HCEC 1CT (cell line): ENCODE measurements at regions not wholly inside any gene's neighbourhood (a gene's known extent, or its start where the extent isn't known, plus 50 kb on each side); places are given as distances from the start of the nearest gene placed in this dataset.
"Not testable (repeated sequence)": the region's sequence is repeated elsewhere in the genome, so short reads cannot be mapped to it uniquely, and the experiment has no call there.

ENCODE experiments used
- DNase-seq: peaks from one replicate; pipeline ENCODE4 v3.0.0-alpha.2; 2017

DNA sequence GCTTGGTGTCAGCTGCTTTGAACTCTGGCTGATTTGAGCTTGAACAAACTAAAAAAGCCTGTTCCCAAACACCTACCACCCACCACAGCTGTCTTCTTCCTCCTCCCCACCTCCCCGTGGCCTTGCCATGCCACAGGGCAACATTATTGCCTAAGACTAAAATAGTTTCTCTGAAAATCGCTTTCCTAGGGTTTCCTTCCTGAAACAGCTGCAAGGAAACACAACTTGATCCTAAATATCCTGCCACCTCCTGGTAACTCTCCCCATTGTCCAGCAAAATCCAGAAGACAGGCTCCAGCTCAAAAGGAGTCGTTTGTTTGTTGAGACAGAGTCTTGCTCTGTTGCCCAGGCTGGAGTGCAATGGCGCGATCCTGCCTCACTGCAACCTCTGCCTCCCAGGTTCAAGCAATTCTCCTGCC lies 193.9 kb upstream of the TPM1 start:
- peak; percentile 51 for DNase-seq

DNA sequence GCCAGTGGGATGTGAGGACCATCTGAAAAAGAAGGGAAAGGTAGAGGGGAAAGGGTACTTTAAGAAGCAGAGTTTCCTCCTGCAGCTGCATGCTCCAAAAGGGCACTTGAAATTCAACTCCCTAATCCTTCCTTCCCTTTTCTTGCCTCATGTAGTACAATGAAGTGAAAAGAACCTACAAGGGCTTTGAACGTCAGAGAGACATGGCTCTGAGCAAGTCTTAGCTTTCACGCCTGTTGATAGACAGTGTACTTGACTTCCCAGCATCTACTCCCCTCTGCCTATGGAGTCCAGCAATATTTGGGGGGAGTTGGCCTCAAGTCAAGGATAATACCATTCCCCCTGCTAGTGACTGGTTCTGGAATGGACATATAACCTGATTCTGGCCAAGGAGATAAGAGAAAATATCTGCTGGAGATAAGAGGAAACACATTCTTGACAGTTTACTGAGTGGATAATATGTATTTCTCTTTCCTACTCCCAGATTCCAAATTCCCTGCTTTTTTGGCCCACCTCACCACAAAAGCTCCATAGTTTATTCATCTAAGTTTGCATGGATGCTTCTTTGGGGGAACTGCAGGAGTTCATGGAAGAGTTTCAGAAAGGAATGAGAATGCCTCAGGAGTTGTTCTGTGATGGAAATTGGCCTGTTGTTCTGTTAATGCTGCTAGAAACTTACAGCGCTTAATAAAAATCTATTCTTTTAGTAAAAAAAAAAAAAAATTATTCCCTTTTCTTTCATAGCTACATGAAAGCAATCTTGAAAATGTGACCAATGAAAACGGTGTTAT lies 193.0 kb upstream of the TPM1 start:
- DNase-seq, result no peak

DNA sequence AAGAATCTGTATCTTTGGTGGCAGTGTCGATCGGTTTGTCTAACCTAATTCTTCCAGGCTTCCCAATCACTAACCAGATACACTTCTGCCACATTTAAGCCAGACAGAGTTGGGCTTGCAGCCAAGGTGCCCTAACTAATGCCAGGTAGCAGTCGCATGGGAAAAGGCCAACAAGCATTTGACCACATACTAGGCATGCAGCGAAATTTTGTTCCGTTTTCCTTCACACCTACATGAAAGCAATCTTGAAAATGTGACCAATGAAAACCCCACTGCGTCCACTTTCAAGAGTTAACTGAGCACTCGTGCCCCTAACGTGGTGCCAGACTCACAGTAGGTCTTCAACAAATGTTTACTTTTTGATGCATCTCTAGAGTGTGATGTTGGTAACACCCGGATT lies 192.2 kb upstream of the TPM1 start:
- no peak for DNase-seq

DNA sequence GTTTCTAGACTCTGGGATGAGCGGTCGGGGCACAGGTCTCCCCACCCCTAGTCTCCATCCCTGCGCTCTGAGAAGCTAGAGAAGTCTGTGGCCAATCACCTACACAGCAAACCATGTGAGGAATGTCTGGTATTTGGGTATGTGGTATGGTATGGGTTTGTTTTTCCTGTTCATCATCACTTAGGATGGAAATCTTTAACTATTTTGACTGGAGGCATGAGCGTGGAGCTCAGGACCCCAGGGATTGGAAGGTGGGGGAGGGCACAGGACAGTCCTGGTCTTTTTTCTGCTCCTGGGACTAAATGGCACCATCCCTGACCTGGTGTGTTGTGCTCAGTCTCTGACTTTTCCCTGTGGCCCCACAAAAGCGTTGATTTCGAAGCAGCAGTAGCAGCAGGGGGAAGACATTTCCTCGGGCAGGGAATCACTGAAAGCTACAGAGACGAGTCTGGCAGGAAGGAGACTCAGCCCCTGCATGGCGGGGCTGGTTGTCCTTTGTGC lies 191.7 kb upstream of the TPM1 start:
- DNase-seq, result peak; percentile 64

DNA sequence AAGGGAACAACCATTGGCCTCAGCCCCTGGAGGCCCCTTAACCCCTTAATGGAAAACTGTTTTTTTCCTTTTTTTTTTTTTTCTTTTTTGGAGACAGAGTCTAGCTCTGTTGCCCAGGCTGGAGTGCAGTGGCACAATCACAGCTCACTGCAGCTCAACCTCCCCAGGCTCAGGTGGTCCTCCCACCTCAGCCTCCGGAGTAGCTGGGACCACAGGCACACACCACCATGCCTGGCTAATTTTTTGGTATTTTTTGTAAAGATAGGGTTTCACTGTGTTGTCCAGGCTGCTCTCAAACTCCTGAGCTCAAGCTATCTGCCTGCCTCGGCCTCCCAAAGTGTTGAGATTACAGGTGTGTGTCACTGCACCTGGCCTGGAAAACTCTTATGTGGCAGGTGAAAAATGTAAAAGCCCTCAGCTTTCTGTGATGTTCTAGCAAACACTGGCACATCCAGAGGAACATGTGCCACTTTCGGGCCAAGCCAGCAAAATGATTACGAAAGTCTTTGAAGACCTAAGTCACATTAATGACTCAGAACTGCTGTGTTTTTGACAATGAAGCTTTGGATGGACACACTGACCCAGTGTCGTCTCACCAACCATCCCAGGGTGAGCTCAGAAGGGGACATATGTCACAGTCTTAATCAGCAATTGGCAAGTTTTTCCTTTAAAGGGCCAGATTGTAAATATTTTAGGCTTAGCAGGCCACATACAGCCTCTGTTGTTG lies 189.3 kb upstream of the TPM1 start:
- no peak for DNase-seq

DNA sequence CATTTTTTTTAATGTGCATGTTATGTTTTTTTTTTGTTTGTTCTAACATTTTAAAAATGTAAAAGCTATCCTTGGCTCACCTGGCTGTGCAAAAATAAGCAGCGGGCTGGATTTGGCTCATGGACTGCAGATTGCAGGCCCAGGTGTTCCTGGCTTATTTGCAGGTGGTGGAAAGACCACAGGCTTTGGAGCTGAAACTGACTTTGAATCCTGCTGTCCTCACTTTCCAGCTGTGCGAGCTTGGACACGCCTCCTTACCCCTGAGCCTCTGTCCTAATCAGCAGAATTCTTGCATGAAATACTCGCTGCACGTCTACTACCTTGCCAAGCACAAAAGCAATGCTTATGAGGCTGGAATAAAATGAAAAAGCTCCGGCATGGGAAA lies 188.7 kb upstream of the TPM1 start:
- no peak for DNase-seq

DNA sequence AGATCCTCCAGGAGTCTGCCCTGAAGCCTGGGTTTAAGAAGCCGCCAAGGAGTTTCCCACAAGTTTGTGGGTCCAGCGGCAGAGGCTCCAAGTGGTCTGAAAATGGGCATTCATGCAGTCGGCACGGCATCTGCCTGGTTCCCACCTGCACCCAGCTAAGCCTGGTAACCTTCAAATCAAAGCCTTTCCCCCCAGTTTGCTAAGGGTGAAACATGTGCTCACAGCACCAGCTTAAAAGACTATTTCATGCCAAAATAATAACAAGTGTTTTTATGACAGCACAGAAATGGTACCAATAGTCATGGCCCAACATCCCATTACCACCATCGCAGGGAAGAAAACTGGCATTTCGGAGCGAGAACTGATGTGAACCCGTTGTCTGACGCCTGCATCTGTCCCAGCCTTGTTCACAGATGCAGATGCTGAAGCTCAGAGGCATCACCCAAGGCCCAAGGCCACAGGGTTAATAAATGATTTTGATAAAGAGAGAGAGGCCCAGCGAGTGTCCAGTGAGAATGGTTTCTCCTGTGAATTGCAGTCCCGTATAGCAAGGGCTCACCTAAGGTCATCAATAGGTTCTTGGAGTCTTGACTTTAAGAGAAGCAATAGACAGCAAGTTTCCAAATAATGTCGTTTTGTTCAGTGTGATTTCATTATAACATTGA lies 188.0 kb upstream of the TPM1 start:
- no peak for DNase-seq

DNA sequence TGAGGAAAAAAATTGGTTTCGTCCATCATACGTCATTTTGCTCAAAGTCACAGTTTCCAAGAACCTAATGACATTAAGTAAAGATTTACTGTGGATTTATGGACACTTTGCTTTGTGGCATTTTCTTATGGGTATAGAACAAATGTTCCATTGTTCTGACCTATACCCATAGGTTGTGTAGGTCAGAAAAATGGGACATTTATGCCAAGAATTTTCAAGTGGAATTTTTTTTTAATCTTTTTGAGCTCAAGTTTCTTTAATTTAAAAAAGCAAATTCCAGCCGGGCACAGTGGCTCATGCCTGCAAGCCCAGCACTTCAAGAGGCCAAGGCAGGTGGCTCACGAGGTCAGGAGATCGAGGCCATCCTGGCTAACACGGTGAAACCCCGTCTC lies 187.5 kb upstream of the TPM1 start:
- DNase-seq, result no peak

DNA sequence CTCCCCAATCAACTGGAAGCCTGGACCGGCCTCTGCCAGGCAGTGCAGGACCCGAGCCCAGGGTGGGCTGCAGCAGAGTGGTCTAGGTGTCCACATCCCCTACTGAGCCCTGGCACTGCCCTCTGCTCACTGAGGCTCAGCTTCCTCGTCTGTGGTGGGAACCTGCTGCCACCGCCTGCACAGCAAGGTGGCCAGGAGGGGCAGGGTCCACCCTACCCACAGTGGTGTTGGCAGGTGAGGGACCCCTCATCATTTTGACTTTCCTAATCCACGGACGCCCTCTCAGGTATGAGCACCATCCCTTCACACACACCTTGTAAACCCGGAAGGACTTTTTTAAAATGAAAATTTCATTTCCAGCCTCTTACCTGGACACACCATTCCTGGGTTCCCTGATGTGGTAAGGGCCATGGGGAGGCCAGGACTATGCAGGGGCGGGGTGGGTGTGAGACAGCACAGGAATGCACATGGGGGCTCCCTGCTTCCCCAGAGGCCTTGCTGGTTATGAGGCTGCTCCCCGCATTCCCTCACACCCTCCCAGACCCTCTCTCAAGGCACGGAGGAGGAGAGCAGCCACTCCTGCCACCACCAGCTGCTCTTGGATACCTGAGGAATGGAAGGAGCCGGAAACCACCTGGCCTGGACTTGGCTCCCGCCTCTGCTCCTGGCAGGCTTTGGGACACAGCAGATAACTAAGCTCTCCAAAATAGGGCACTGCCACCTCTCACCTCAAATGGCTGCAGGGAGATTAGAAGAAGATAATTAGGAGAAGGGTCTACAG lies 185.9 kb upstream of the TPM1 start:
- no peak for DNase-seq

DNA sequence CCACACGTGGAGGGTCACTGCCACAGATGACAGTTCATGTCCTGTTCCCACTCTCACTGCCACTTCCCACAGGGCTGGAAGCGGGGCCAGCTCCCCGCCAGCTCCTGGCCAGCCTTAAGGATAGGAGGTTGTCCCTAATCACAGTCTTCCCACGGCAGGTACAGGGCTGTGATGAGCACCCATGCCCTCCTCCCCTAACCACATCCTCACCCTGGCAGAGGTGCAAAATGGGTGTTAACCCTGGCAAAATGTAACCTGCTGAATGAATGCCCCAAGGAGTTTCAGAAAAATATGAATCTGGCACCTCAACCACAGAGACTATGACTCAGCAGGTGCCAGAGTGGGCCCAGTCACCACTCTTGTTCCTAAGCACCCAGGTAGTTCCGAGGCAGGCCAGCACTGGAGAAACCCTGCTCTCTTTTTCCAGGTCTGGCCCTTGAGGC lies 185.1 kb upstream of the TPM1 start:
- no peak for DNase-seq

DNA sequence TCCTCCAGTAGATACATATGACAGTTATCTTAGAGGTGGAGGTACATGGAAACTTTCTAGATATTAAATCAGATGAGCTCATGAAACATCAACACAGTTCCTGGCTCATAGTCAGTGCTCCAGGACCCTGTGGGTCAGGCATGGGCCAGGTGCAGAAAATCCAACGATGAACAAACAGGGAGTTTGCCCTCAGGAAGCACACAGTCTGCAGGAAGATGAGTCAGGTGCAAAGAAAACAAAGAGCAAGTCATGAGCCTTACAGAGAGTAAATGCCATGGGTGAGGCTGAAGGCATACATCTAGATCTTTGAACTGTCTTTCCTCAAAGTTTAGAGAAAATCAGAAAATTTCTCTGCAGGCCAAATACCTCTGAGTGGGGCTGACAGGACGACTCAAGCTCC lies 184.2 kb upstream of the TPM1 start:
- no peak for DNase-seq

DNA sequence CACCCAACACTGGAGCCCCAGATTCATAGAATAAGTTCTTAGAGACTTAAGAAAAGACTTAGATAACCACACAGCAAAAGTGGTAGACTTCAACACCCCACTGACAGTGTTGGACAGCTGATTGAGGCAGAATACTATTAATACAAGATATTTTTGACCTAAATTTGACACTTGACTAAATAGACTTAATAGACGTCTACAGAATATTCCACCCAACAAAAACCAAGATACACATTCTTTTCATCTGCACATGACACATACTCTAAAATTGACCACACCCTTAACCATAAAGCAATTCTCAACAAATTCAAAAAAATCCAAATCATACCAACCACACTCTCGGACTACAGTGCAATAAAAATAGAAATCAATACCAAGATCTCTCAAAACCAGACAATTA lies 179.8 kb upstream of the TPM1 start:
- DNase-seq, result no peak

DNA sequence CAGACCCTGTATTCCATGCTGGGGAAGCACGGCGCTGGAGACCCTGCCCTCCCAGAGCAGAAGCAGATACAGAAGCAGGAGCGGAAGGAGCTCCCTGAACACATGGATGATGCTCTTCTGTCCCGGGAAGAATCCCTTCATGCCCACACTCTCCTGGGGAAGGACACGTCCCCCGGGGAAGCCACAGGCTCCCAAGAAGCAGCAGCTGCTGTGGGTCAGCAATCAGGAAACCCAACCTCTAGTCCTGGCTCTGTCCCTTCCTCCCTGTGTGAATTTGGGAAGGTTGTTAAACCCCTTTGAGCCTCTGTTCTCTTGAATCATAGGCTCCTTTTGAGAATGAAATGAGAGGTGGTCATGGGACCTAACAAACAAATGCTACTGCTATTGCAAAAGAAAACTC lies 176.2 kb upstream of the TPM1 start:
- no peak for DNase-seq

DNA sequence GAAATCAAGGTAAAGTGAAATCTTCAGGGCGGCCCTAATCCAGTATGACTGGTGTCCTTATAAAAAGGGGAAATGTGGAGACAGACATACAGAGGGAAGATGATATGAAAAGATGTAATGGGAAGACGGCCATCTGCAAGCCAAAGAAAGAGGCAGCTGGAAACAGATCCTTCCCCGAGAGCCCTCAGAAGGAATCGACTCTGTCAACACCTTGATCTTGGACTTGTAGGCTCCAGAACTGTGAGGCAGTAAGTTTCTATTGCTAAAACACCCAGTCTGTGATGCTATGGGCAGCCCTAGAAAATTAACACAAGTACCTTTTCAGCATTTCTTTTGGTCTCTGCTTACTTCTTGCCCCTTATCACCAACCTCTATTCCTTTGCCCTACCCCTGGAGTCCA lies 174.7 kb upstream of the TPM1 start:
- no peak for DNase-seq

DNA sequence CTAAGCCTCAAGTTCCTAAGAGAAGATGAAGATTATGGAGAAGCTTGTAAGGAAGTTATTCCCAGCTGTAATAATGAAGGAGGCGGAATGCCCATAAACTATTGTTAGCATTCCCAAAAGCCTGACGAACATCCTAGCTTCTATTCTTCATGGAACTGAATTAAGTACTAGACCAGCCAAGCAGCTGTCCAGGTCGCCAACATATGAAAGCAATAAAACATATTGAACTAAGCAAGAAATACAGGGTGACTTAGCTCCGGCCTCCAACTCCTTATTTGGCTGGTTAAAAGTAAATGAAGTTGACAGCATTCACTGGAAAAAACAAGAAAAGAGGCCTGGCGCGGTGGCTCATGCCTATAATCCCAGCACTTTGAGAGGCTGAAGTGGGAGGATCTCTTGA lies 174.0 kb upstream of the TPM1 start:
- no peak for DNase-seq

DNA sequence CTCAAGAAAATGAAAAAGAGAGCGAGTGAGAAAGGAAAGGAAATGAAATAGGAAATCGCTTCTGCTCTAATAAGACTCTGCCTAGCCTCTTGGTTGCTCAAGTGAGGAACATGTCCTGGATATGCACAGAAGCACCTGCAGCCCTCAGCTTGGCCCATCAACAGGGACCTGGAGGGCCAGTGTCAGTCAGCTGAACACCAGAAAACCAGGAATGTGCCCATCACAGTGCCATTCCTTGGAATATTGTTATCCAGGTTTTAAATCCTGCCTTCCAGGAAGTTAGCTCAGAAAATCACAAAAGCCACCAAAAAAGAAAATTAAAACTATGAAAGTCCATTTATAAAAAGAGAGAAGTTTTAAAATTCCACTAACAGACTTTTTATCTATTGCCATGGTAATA lies 173.4 kb upstream of the TPM1 start:
- DNase-seq, result no peak

DNA sequence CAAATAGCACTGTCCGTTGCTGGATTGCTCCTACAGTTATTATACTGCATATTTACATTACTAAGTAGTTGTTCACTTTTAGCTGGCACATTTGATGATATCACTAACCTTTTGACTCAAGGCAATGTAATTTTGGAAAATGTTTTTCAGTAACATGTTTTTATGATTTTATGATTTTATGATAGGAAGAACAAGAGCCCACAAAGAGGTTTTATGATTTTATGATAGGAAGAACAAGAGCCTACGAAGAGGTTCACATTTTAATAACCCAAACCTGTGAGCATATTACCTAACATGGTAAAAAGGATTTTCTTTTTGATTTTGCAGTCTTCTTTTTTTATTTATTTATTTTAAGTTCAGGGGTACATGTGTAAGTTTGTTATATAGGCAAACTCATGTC lies 172.3 kb upstream of the TPM1 start:
- DNase-seq, result peak; percentile 27

DNA sequence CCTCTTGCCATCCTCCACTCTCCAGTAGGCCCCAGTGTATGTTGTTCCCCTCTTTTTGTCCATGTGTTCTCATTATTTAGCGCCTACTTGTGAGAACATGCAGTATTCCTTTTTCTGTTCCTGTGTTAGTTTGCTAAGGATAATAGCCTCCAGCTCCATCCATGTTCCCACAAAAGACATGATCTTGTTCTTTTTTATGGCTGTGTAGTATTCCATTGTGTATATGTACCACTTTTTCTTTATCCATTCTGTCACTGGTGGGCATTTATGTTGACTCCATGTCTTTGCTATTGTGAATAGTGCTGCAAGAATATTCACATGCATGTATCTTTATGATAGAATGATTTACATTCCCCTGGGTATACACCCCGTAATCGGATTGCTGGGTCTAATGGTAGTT lies 171.8 kb upstream of the TPM1 start:
- not testable (repeated sequence) for DNase-seq

DNA sequence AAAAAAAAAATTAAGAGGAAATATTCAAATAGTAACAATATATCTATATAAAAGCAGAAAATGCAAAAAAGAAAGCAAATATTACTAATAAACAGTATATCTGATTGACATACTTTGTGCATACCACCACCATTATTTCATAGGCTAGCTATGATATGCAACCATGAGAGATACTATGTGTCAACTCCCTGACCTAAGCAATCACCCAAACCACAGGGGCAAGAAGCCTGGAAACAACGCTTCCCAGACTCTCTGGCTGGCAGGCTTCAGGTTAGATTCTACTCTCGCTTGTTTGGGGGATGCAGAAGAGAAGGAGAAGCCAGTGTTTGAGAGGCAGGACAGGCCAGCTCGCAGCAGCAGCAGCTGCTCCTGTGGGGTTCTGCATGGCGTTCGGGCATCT lies 169.3 kb upstream of the TPM1 start:
- no peak for DNase-seq

DNA sequence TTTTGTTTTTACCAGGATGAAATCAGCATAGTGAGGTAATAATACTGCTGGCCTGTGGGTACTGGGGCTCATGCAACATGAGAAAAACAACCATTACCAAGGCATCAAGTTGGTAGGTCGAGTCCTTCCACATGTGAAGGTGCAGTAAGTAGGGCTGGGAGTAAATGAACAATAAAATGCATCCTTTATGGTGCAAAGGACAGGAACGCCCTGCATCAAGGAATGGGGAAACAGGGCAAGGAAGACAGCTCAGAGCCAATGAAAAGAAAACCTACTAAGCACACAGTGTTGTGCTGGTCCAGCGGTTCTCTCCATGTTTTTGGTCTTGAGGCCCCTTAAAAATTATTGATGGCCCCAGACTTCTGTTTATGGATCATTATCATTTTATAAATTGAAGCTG lies 168.5 kb upstream of the TPM1 start:
- DNase-seq, result no peak

DNA sequence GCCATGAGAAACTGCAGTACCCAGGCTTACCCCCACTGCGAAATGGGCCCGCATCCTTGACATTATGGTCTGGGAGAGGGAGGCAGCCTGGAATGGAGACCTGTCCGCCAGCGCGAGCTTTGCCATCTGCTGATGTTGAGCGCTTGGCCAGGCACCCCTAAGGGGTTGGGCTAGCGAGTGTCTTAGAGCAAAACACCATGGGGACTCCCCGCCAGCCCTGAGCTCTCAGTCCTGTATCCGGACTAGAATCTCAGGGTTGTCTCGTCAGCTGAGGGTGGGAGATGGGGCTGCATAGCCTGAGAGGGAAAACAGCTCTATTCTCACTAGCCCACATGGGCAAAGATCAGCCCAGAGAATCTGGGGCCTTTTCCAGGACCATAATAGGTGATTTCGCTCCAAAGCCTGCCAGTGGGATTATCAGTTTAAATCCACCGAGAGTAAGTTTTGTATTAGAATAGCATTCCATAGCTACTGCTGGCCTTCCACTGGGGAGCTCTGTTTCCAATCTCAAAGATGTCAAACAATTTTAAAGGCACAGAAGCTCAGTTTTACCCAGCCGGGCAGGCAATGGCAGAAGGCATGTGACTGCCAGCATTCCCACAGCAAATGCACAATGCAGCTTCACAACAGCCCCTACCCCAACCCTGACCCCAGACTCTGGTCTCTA lies 167.5 kb upstream of the TPM1 start:
- DNase-seq, result no peak

DNA sequence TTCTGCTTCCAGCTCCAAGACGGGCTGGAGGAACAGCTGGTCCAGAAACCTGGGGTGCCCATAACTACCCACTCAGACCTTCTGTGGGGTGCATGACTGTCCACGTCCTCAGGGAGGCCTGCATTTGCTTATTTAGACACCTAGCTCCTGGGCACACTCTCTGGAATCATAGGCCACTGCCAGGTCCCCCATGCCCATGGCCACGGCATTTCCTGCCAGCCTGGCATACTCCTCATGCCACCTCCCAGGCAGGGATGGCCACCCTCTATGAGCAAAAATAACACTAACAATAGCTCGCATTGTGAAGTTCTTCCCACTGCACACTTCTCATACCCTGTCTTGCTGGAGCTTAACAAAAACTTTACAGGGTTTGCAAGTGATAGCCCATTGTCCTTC lies 166.9 kb upstream of the TPM1 start:
- no peak for DNase-seq
